HT-29 (cell line): ENCODE measurements at regions not wholly inside any gene's neighbourhood (a gene's known extent, or its start where the extent isn't known, plus 50 kb on each side); places are given as distances from the start of the nearest gene placed in this dataset.
"Not testable (repeated sequence)": the region's sequence is repeated elsewhere in the genome, so short reads cannot be mapped to it uniquely, and the experiment has no call there.

Experiments used
- DNase-seq: peaks from one replicate; pipeline ENCODE4 v3.0.0-alpha.2; 2015; ENCODE audit warnings: low spot score

DNA sequence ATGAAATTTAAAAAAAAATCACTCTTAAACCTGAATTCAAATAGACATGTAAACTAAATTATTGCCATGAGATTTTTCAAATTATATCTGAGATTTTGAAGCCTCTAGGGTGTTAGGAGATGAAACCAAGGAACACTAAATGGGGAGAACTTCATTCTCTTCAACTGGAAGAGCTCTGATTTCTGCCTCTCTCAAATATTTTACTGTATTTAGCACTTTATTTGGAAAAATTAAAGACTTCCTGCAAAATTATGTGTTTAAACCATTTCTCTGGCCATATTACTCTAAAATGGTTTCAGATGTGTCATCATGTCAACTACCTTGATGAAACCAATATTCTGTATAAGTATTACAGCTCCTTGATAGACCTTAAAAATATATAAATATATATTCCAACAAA lies 1571.6 kb upstream of the PRR20A start:
- DNase-seq = no peak

DNA sequence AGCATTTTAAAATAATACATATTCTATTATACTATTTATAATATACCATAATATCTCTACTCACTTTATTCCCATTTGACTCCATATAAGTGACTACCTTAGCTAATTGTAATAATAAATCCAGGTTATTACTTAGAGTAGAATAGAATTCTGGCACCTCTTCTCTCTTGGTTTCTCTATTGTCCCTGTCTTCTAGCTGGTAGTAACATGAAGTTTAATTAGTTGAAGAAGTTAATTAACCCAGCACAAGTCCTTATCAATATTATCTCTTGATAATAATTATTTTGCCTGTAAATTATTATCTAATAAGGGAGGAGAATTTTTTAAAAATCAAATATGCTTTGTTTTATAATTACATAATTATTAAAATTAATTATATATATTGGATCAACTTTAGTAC lies 1571.2 kb upstream of the PRR20A start:
- no peak for DNase-seq

DNA sequence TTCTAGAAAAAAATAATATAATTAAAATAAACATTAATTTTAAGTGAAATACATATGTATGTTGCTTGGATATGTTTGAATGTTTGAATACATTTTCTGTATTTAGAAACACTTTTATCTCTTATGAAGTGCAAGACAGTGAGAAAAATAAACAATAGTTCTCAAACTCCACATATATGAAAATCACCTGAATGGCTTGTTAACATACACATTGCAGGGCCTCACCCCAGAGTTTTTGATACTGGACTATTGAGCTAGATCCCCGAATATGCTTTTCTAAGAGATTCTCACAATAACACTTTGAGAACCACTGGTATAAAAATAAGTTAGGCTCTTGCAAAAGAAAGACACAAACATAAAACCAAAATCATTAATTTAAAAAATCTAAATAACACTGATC lies 1570.3 kb upstream of the PRR20A start:
- DNase-seq = no peak

DNA sequence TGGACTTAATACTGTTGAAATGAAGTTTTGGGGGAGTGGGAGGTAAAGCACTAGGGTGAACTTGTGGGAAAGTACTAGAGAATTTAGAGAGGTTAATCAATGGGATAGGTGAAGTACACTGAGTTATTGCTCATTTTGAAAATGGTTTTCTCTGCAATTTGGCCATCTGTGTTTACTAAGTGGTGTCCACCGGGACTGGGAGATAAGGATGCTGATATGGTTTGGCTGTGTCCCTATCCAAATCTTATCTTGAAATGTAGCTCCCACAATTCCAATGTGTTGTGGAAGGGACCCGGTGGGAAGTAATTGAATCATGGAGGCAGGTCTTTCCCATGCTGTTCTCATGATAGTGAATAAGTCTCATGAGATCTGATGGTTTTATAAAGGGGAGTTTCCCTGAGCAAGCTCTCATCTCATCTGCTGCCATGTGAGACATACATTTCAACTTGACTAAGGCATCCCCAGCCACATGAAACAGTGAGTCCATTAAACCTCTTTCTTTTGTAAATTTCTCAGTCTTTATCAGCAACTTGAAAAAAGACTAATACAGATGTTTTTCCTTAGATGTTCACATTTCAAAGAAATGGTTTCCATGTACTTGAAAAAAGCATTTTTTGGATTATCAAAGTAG lies 1569.4 kb upstream of the PRR20A start:
- no peak for DNase-seq

DNA sequence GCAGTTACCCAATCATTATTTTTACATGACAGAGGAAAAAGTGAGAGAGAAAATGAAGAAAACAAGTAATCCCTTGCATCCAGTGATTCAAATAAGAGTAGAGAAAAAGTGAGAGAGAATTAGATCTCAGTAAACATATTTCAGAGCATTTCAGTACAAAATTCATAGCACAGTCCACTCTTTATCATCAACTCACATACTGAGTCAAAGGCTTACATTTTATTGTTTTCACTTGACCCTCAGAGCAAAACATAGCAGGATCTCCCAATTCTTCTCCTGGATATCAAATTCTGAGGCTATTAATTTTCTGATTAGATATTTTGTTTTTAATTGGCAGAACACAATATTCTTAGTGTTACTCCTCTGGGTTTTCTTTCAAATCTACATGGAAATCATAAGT lies 1568.3 kb upstream of the PRR20A start:
- DNase-seq = no peak

DNA sequence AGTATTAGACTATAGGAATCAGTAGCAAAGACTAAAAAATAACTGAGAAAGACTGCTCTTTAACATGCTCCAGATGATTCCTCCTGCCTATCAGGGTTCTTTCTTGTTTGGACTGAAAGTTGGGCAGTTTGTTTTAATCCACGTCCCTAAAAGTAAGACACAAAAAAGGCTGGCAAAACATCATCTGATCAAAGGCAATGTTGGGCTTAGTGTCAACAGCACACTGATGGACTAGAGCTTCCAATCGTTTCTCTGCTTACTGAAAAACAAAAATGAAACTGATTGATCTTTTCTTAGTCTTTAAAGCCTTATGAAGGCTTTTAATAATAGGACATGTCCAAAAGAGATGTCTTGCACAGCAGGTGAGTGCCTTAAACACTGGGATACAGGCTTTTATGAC lies 1567.9 kb upstream of the PRR20A start:
- no peak for DNase-seq

DNA sequence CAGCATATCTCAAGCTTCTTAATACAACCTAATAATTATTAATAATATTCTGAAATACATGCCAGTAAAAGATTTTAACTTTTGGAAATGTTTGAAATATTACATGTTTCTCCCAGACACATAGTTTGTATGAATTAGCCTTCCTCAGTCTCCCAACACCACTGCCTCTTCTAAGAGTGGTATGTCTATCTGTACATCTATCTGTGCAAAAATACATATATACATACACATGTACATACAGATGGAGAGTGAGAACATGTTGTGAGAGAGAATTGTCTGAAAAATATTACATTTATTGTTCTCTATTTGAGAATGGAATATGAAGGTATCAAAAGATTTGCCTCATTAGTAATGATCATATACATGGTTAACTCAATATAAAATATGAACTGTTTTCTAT lies 1567.2 kb upstream of the PRR20A start:
- no peak for DNase-seq

DNA sequence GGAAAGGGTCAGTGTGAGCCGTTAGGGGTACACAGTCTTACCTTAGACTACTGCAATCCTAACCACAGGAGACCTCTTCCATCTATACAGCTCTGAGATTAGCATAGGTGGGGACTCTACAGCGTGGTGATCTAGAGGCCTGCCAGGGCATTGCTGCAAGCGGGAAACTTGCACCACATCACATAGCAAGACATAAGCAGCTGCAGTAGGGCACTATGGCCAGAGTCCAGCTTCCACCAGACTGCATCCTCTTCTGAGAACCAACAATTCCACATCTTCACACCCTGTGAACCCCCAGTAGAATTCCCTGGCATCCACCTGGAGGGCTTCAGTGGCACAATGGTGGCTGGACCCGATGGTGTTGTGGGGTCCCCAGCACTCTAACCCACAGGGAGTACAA lies 1564.3 kb upstream of the PRR20A start:
- no peak for DNase-seq

DNA sequence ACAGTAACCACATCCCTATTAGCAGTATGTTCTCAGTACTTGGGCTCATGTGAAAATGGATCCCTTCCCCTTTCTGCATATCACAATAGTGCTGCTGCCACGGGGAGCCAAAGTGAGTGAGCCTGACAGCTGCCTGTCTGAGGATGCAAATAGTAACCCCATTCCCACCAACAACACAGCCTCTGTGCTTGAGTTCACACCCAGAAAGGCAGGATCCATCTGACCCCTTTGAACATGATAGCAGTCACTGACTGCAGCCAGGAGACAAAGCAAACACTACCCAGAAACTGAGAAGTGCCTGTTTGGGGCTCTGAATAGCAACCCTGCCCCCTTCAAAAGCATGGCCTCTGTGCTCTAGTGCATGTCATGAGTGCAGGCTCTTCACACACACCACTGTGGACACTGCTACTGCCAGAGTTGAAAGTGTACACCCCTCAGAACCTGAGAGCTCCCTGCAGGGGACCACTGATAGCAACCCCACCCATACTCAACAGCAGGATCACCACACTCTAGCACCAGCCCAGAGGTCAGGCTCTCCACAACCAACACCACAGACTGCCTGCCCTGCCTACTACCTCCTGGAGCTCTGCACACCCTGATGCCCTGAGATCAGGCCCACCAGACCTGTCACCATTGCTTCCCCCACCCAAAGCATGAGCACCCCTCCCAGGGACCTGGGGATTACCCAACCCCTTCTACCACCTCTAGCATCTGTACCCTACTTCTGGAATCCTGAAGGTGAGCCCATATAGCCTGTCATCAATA lies 1563.5 kb upstream of the PRR20A start:
- DNase-seq = no peak

DNA sequence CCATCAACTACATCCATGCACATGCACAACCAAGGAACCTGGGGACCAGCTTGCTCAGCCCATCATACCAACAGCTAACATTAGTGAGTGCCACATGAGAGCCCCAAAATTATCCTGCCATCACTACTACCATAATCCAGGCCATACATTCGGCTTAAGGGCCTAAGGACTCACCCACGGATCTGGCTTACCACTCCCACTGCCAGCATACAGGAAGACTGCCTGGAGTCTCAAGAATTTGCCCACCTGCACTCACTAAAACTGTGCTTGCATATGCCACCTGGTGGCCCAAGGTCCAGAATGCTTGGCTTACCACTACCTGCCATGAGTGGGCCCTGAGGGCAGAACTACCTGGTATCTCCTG lies 1562.9 kb upstream of the PRR20A start:
- DNase-seq = no peak

DNA sequence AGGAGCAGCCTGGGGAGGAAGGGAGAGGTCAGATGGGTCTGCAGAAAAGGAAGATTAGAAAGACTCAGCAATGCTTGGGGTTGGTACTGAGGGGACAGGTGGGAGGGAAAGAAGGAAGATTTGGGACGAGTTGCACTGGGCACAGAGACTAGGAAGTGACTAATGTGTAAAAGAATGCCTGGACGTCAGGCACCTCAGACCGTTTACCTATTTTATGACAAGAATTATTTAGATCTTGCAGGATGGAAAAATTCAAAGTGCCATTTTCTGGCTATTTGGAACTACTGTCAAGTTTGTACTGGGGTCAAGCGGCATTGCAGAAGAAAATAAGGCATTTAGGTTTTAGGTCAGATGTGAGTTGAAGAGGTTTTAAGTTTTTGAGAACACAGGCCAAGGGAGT lies 1558.4 kb upstream of the PRR20A start:
- DNase-seq = not testable (repeated sequence)

DNA sequence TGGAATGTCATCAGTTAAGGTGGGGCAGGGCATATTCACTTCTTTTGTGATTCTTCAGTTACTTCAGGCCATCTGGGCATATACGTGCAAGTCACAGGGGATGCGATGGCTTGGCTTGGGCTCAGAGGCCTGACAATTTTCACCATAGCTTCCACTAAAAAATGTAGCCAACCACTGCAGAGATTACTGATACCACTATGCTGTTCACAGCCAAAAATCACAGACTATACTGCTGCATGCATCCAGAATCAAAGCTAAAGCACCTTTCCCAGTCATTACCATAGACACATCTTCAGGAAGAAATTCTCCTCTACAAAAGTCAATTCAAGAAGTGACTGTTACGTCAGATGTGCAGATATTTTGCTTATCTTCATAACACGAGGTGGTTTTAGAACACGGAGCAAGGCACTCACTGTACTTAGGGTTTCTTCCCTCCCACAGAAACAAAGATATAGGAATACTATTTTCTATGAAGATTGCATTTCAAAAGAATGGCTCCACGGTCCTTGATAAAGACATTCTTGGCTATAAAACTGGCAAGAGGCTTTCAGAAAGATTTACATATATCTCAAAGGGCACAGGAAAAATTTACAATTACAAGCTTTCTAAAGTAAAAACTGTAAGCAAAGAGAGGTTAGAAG lies 1556.6 kb upstream of the PRR20A start:
- no peak for DNase-seq

DNA sequence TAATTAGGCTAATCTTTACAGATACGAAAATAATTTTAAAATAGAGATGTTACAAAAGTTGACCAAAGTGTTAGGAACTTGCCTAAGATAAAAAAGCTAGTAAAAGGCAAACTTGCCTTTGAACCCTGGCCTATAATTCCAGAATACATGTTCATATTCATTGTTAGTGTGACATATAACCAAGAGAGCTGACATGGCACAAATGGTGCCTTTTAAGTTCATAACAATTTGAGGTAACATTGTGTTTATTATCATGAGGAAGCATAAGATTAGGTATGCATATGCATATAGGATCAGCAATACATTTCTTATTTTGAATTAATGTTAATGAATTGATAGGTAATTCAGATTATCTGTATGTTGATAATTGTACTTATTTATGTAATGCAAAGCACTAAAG lies 1537.9 kb upstream of the PRR20A start:
- no peak for DNase-seq

DNA sequence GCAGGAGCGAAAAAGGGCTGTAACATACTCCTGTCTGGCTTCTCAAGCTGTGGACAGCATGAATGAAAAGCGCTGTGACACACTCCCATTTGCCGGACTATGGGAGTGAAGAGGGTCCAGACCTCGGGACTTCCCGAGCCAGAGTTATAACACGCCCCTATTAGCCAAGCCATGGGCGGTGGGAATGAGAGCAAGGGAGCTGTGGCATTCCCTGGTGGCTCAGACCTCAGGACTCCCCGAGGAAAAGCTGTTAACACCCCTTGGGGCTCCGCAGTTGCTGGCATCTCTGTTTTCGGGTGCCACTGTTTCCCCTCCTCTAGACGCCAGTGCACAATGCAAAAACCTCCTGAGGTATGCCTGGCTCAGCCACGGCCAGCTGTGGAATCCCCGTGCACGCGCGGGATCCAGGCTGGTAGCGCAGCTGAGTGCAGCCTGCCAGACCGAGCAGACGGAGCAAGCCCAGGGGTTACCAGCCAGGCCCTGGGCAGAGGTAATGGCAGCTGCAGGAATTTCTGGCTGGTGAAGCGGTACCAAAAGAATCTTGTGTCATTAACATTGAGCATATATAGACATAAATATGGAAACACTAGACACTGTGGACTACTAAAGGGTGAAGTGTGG lies 1534.6 kb upstream of the PRR20A start:
- no peak for DNase-seq

DNA sequence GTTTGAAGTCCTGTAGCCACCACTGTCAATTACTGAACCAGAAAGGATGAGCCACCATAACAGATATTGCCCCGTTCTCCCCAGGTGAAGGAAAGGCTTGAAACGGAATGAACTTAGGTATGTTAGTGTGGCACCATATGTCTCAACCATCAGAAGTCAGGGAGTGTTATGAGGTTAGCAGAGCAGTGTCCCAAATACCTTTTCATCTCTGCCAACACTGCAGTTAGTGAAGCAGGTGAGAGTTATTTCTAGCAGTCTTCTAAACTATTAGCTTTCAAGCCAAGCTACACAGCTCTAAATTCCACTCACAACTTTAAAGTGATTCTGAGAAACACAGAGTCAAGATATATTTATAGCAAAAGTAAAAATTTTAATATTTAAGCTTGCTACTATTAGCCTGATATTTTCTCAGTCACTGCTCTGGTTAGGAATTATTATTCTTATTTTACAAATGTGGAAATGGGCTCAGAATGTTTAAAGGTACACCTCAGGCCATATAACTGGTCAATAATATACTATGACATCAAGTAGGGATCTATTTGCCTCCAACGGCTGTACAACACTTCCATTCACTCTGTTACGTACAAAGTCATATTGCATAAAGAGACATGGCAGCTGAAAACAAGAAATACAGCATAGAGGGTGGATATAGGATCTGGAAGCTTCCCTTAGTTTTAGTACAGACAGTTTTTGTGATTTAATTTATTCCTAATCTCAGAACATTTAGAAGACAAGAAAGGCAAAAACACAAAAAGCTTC lies 1527.1 kb upstream of the PRR20A start:
- DNase-seq = no peak

DNA sequence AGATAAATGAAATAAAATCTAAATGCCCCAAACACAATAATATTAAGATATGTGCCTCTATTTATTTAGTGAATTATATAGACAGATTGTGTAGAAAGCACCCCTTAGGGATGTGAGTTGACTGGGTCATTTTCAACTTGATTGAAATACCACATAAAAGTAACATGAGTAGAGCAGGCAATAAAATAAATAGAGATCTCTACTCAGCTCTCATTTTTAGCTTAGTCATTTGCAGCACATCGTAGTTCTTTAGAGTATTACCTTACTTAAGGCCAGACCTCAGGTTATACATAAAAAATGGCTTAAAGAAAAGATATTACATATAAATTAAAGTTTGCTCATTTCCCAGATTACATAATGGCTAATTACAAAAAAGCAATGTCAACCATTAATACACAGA lies 1525.6 kb upstream of the PRR20A start:
- DNase-seq = no peak

DNA sequence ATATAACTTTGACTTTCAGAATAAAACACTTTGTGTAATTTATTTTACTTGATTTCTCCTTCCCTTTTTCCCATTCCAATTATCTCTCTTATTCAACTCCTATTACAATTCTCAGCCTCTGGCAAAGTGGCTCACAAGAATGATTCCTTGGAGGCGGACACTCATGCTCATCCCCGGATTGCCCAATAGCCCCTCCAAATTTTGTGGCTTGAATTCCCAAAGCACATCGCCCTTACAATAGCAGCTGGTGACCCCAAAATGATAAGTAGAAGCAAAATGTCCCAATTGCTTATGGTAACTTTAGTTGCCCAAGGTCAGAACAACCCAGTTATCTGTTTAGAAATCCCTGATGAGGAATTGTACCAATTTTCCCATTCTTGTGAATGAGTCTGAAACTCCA lies 1523.5 kb upstream of the PRR20A start:
- no peak for DNase-seq

DNA sequence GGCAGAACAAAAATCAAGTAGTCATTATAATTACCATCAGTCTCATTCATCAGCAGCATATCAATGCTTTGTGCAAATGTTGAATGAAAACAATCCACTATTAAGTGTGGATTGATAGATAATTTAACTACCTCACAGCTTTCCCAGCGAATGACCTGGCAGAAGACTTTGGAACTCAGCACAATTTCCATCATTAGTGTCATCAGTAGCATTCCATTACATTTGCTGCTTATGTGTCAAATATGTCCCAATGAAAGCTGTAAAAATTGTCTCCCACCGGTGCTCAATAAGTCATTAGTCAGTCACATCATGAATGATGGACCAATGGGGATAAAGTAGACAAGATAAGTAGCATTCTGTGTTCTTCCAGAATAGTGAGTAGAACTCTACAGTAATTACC lies 1513.5 kb upstream of the PRR20A start:
- DNase-seq = no peak

DNA sequence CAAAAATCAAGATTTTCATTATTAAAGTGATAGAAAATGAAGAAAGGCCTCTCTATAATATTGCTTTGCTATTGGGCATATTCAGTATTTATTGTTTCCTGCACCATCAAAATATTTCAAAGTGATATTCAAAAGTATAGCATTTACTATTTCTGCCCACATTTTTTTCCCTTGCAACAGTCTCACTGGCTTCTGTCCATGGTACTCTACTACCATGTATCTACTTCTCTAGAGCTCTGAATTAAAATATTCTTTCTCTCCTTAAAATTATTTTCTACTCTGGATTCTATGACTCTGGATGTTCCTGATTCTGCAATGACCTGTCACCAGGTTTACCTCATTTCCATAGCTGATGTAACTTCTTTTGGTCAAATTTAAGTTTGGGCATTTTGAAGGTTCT lies 1508.3 kb upstream of the PRR20A start:
- DNase-seq = no peak

DNA sequence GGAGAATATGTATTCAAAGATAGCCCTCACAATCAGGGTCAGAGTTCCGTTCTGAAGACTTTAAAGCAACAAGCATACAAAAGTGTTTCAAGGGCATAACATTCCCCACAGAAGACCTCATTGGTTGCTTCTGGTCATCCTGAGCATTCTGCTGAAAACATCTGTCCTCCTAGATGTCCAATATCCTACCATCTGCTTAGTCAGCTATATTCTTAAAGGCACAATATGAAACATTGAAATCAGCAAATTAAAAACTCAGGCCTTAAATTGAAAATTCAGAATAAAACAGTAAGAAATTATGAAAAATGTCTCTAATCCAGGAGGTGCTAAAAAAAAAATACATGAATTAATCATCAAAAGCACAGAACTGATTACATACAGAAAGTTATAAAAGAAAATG lies 1491.2 kb upstream of the PRR20A start:
- no peak for DNase-seq

DNA sequence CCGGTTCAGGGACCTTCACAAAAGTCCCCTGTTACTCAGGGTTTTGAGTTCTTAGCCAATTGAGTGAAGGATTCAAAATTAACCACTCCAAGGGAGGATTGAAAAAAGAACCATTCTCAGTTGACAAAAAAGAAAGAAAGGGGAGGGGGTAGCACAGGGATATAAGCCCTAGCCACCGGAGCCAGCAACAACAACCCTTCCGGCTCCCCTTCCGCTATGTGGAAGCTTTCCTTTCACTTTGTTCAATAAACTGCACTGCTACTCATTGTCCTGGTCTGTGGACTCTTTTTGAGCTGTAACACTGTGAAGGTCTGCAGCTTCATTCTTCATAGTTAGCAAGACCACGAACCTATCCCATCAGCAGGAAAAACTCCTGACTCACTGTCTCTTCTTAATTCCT lies 1488.1 kb upstream of the PRR20A start:
- DNase-seq = no peak

DNA sequence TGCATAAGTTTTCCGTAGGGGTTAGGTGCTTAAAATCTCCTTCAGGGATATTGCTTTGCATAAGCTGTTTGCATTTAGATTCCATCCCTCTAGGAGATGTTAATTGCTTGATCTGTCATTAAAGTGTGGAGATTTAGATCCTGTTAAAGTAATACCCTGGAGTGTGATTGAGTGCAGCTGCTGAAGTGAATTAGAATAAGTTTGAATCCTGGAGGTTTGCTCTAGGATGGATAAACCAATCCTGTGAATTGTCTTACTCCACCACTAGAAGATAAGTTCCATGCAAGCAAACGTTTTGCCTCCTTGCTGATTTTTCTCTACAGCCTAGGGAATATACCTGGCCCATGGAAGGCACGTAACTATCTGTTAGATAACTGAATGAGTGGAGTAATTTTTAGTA lies 1487.2 kb upstream of the PRR20A start:
- DNase-seq = no peak
